ENCODE measurements at regions not wholly inside any gene's neighbourhood (a gene's known extent, or its start where the extent isn't known, plus 50 kb on each side); places are given as distances from the start of the nearest gene placed in this dataset.

- TF ChIP-seq EGR1 (IDR thresholded peaks at IDR 0.05; ENCODE audit: borderline replicate concordance, low read depth, low read length), result no peak
- TF ChIP-seq HDAC6 (IDR thresholded peaks at IDR 0.05; ENCODE audit: low read depth, low read length), result no peak
- no peak for TF ChIP-seq RAD21 (IDR thresholded peaks at IDR 0.05 in 1 of 2, conservative IDR thresholded peaks at IDR 0.05 in 1 of 2; ENCODE audit: low read depth in 2 of 2, low read length in 2 of 2)
Measured at GRCh38 chr17:70230850-70231640, 61.7 kb downstream of the KCNJ2 start (continued).
